Left lung (tissue), 4 donors: ENCODE measurements at regions not wholly inside any gene's neighbourhood (a gene's known extent, or its start where the extent isn't known, plus 50 kb on each side); places are given as distances from the start of the nearest gene placed in this dataset.

ENCODE experiments used
- ATAC-seq: fragments of 200-7000 bp; cut with Tn5 transposase; one replicate; pipeline ENCODE4 v1.9.1; 2020; ENCODE audit warnings: moderate library complexity
- DNase-seq, 4 donors: peaks; one replicate each; pipeline ENCODE4 v3.0.0-alpha.2; 2013 to 2020
- H3K27ac ChIP-seq, 2 donors: fragments of 200-600 bp; sonication (generic) in 1 of 2; one replicate each; pipeline versions ENCODE4 v1.5.0 to v1.8.0; 2020 to 2021
- H3K27me3 ChIP-seq, 2 donors: fragments of 200-600 bp; sonication (generic) in 1 of 2; one replicate each; pipeline versions ENCODE4 v1.5.0 to v1.8.0; 2020 to 2021
- H3K36me3 ChIP-seq, 2 donors: fragments of 200-600 bp; sonication (generic) in 1 of 2; one replicate each; pipeline versions ENCODE4 v1.5.0 to v1.8.0; 2020 to 2021
- H3K4me1 ChIP-seq, 2 donors: fragments of 200-600 bp; one replicate each; pipeline ENCODE4 v1.8.0; 2021
- H3K4me3 ChIP-seq, 2 donors: fragments of 200-600 bp; sonication (generic) in 1 of 2; one replicate each; pipeline versions ENCODE4 v1.5.0 to v1.8.0; 2020 to 2021; ENCODE audit warnings: mild to moderate bottlenecking in 1 of 2
- H3K9me3 ChIP-seq, 2 donors: fragments of 200-600 bp; sonication (generic) in 1 of 2; one replicate each; pipeline versions ENCODE4 v1.5.0 to v1.8.0; 2020 to 2021
- intact Hi-C, 2 donors: fragments of 100-400 bp; cut with DNase I; formaldehyde crosslinking; loops; one replicate each; pipeline versions ENCODE4 v1.11.2 to v1.14.2; 2022
- TF ChIP-seq, protein P1 (sequence below), 2 donors: fragments of 200-600 bp; sonication (generic) in 1 of 2; IDR thresholded peaks; one replicate each; pipeline versions ENCODE4 v1.5.0 to v1.8.0; 2021; ENCODE audit warnings: antibody characterized with exemption in 2 of 2
- donor health status: DM: no; HTN: yes; CAD: no.
- donor health status: DM: no; HTN: no; CAD: no.

DNA sequence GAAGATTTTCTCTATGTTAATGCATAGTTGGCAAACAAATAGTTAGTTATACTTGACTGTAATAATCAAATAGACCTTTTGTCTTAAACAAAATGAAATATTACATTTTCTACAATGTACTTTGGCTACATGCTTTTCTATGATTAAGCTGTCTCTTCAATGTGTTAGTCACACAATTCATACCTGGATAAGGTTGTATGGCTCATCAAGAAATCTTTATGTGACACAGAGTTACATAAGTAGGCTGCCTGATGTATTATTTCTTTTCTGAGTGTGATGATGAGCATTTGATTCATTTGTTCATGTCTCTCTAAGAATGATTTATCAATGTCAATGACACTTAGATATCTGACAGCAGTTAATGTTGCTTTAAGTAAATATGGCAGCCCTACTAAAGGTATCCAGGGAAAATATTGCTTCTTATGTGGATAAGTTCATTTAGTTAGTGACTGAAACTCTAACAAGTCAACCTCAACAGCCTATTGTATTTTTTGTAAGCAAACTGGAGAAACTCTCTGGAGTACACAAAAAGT is 157.4 kb upstream of the SOX2 start:
- no peak for ATAC-seq
- Histone ChIP-seq H3K27me3 (no peaks in the 10 kb centered on the region), H3K36me3 (no peaks in the 10 kb centered on the region), H3K9me3 (no peaks in the 10 kb centered on the region), H3K27ac (no peak overlapping the region), H3K4me3 (no peak overlapping the region), H3K4me1 (no peaks in the 10 kb centered on the region)
- no peak for DNase-seq
- intact Hi-C loops = no loop called here
- TF ChIP-seq, protein P1, sequence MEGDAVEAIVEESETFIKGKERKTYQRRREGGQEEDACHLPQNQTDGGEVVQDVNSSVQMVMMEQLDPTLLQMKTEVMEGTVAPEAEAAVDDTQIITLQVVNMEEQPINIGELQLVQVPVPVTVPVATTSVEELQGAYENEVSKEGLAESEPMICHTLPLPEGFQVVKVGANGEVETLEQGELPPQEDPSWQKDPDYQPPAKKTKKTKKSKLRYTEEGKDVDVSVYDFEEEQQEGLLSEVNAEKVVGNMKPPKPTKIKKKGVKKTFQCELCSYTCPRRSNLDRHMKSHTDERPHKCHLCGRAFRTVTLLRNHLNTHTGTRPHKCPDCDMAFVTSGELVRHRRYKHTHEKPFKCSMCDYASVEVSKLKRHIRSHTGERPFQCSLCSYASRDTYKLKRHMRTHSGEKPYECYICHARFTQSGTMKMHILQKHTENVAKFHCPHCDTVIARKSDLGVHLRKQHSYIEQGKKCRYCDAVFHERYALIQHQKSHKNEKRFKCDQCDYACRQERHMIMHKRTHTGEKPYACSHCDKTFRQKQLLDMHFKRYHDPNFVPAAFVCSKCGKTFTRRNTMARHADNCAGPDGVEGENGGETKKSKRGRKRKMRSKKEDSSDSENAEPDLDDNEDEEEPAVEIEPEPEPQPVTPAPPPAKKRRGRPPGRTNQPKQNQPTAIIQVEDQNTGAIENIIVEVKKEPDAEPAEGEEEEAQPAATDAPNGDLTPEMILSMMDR (IDR thresholded peaks at IDR 0.05) = no peak

GRCh38 chr3:181549266-181549665 is 162.5 kb upstream of the SOX2 start:
- no peaks in the 10 kb centered on the region for H3K4me1 ChIP-seq
- TF ChIP-seq, protein P1 (IDR thresholded peaks at IDR 0.05) = no peak
- H3K36me3 ChIP-seq = no peaks in the 10 kb centered on the region
- no peaks in the 10 kb centered on the region for H3K27me3 ChIP-seq
- intact Hi-C loops = no loop called here
- H3K27ac ChIP-seq = no peak overlapping the region
- no peaks in the 10 kb centered on the region for H3K9me3 ChIP-seq
- DNase-seq (no peak), ATAC-seq (no peak)
- H3K4me3 ChIP-seq = no peak overlapping the region

GRCh38 chr3:181541414-181541813 is 170.3 kb upstream of the SOX2 start:
- intact Hi-C loops = no loop called here
- no peak for ATAC-seq
- TF ChIP-seq, protein P1 (IDR thresholded peaks at IDR 0.05) = no peak

DNA sequence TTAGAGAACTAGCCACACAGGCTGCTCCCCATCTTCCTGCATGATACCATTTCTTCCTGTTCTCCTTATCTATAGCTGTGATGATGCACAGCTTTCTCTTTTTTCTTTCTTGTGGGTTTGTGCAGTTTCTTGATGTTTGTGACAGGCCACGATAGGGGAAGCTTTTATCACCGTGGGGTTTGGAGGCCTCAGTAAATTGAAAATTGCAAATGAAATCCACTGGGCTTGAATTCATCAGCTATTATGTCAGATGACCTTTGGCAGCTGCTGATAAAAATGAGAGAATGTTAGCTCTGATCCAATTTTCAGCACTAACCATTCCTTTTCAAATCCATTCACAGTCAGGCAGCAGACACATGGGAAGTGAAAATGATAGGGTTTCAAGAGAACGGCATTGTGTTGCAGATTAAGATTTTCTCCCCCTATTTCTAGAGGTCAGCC is 176.9 kb upstream of the SOX2 start:
- no peaks in the 10 kb centered on the region for H3K36me3 ChIP-seq
- no peaks in the 10 kb centered on the region for H3K9me3 ChIP-seq
- no peaks in the 10 kb centered on the region for H3K27me3 ChIP-seq
- no peaks in the 10 kb centered on the region for H3K4me1 ChIP-seq
- no peak overlapping the region for H3K27ac ChIP-seq
- intact Hi-C loops = no loop called here
- TF ChIP-seq, protein P1 (IDR thresholded peaks at IDR 0.05) = no peak
- ATAC-seq (no peak), DNase-seq (no peak)
- H3K4me3 ChIP-seq = no peak overlapping the region

More at GRCh38 chr3:181541414-181541813, 170.3 kb upstream of the SOX2 start:
- H3K4me3 ChIP-seq = no peak overlapping the region
- no peak overlapping the region for H3K27ac ChIP-seq
- DNase-seq = no peak
- H3K27me3 ChIP-seq = no peaks in the 10 kb centered on the region
- H3K9me3 ChIP-seq = no peaks in the 10 kb centered on the region
- H3K36me3 ChIP-seq = no peaks in the 10 kb centered on the region
- H3K4me1 ChIP-seq = no peaks in the 10 kb centered on the region

GRCh38 chr3:181533811-181534210 is 177.9 kb upstream of the SOX2 start:
- intact Hi-C loops = no loop called here
- Histone ChIP-seq H3K36me3 (no peaks in the 10 kb centered on the region), H3K27ac (no peak overlapping the region), H3K9me3 (peaks cover 0 to 2% of the 10 kb centered on the region in 2 donors), H3K27me3 (no peaks in the 10 kb centered on the region), H3K4me1 (no peaks in the 10 kb centered on the region), H3K4me3 (no peak overlapping the region)
- TF ChIP-seq, protein P1 (IDR thresholded peaks at IDR 0.05) = no peak
- ATAC-seq (no peak), DNase-seq (no peak)
